DND-41 (cell line): ENCODE measurements at regions not wholly inside any gene's neighbourhood (a gene's known extent, or its start where the extent isn't known, plus 50 kb on each side); places are given as distances from the start of the nearest gene placed in this dataset.

Experiments used
- ATAC-seq: fragments of 200-7000 bp; cut with Tn5 transposase; 3 replicates; pipeline ENCODE4 v1.9.1; 2021; ENCODE audit warnings: low read depth; ENCODE audit not compliant: insufficient read depth
- DNase-seq: peaks from one replicate; pipeline ENCODE4 v3.0.0-alpha.2; 2020
- H2AFZ ChIP-seq: 2 replicates; pipeline ENCODE4 v1.6.0; 2012; ENCODE audit warnings: low read depth, low read length
- H3K27ac ChIP-seq: 2 replicates; pipeline ENCODE4 v1.5.1; 2012; ENCODE audit warnings: low read length, inconsistent platforms
- H3K27me3 ChIP-seq: fragments of 200-600 bp; sonication (generic); 2 replicates; pipeline ENCODE4 v1.6.0; 2012; ENCODE audit warnings: low read length, mild to moderate bottlenecking, inconsistent platforms; ENCODE audit not compliant: insufficient read depth, poor library complexity
- H3K36me3 ChIP-seq: 2 replicates; pipeline ENCODE4 v1.5.1; 2012; ENCODE audit warnings: low read length, inconsistent platforms; ENCODE audit not compliant: insufficient read depth
- H3K4me1 ChIP-seq: 2 replicates; pipeline ENCODE4 v1.5.1; 2012; ENCODE audit warnings: mild to moderate bottlenecking, low read length; ENCODE audit not compliant: insufficient read depth
- H3K4me2 ChIP-seq: 2 replicates; pipeline ENCODE4 v1.6.0; 2012; ENCODE audit warnings: mild to moderate bottlenecking, moderate library complexity, low read length, inconsistent platforms; ENCODE audit not compliant: insufficient read depth
- H3K4me3 ChIP-seq, 2 experiments: fragments of 200-600 bp in 1 of 2; shearing (Covaris generic) in 1 of 2; 2 replicates each; pipeline ENCODE4 v1.5.1; 2012 to 2016; ENCODE audit warnings: inconsistent platforms in 2 of 2, low read length in 2 of 2, mild to moderate bottlenecking in 2 of 2, low read depth in 1 of 2, moderate library complexity in 1 of 2
- H3K79me2 ChIP-seq: 2 replicates; pipeline ENCODE4 v1.6.0; 2012; ENCODE audit warnings: low read length, inconsistent platforms; ENCODE audit not compliant: insufficient read depth
- H3K9ac ChIP-seq: 2 replicates; pipeline ENCODE4 v1.6.0; 2012; ENCODE audit warnings: low read depth, mild to moderate bottlenecking, inconsistent platforms, low read length, moderate library complexity
- H3K9me3 ChIP-seq: 2 replicates; pipeline ENCODE4 v1.5.1; 2012; ENCODE audit warnings: low read length, moderate library complexity, mild to moderate bottlenecking, inconsistent platforms; ENCODE audit not compliant: insufficient read depth, severe bottlenecking
- H4K20me1 ChIP-seq: 2 replicates; pipeline ENCODE4 v1.6.0; 2012; ENCODE audit warnings: low read length; ENCODE audit not compliant: insufficient read depth
- CTCF ChIP-seq: IDR thresholded peaks from 2 replicates; pipeline ENCODE4 v1.5.1; 2012; ENCODE audit warnings: borderline replicate concordance, low read length, moderate library complexity, mild to moderate bottlenecking; ENCODE audit not compliant: poor library complexity, severe bottlenecking; ENCODE audit errors: extremely low read depth
- EZH2 ChIP-seq: IDR thresholded peaks from 3 replicates; pipeline ENCODE4 v1.6.1; 2012; ENCODE audit warnings: borderline replicate concordance, low read depth, mild to moderate bottlenecking, moderate library complexity, low read length, inconsistent platforms; ENCODE audit not compliant: severe bottlenecking

GRCh38 chr22:27669798-27670599 is 131.6 kb downstream of the MN1 start:
- Histone ChIP-seq H3K36me3 (no peaks in the 10 kb centered on the region), H3K79me2 (no peaks in the 10 kb centered on the region), H4K20me1 (no peaks in the 10 kb centered on the region; the same call in 1 of the 2 replicates), H3K4me3 (no peak overlapping the region), H3K27me3 (no peaks in the 10 kb centered on the region), H2AFZ (no peak overlapping the region), H3K4me1 (no peaks in the 10 kb centered on the region), H3K9me3 (peaks cover 3% of the 10 kb centered on the region), H3K9ac (no peak overlapping the region), H3K4me2 (no peak overlapping the region), H3K27ac (no peak overlapping the region)
- DNase-seq (no peak), ATAC-seq (no peak)
- TF ChIP-seq CTCF (no peak), EZH2 (no peak)

GRCh38 chr22:27670701-27671412 is 130.7 kb downstream of the MN1 start:
- Histone ChIP-seq H3K27me3 (no peaks in the 10 kb centered on the region), H3K27ac (no peak overlapping the region), H3K4me3 (no peak overlapping the region), H3K4me1 (no peaks in the 10 kb centered on the region), H3K9me3 (peaks cover 3% of the 10 kb centered on the region), H2AFZ (no peak overlapping the region), H3K9ac (no peak overlapping the region), H3K36me3 (no peaks in the 10 kb centered on the region), H3K79me2 (no peaks in the 10 kb centered on the region), H4K20me1 (no peaks in the 10 kb centered on the region; the same call in 1 of the 2 replicates), H3K4me2 (no peak overlapping the region)
- ATAC-seq = no peak
- DNase-seq = no peak
- TF ChIP-seq EZH2 (no peak), CTCF (no peak)

GRCh38 chr22:27671413-27671935 is 130.1 kb downstream of the MN1 start:
- Histone ChIP-seq H3K4me3 (no peak overlapping the region), H3K36me3 (no peaks in the 10 kb centered on the region), H3K9me3 (peaks cover under 1% of the 10 kb centered on the region), H3K27me3 (no peaks in the 10 kb centered on the region), H3K27ac (no peak overlapping the region), H3K79me2 (no peaks in the 10 kb centered on the region), H3K4me1 (no peaks in the 10 kb centered on the region), H2AFZ (no peak overlapping the region), H4K20me1 (no peaks in the 10 kb centered on the region; the same call in 1 of the 2 replicates), H3K4me2 (no peak overlapping the region), H3K9ac (no peak overlapping the region)
- no peak for DNase-seq
- ATAC-seq = no peak
- TF ChIP-seq CTCF = no peak
- TF ChIP-seq EZH2 = no peak
